Activated CD4-positive, alpha-beta T cell treated with anti-CD3 and anti-CD28 coated beads, Interleukin-2, amount 10 ng/mL, durations not matched to agents 7 days and 5 days (primary cell): ENCODE measurements at regions not wholly inside any gene's neighbourhood (a gene's known extent, or its start where the extent isn't known, plus 50 kb on each side); places are given as distances from the start of the nearest gene placed in this dataset.
"Not testable (repeated sequence)": the region's sequence is repeated elsewhere in the genome, so short reads cannot be mapped to it uniquely, and the experiment has no call there.

ENCODE experiments used
- CTCF ChIA-PET: fragments of 350-600 bp; sonication (Branson Sonifier 250); formaldehyde crosslinking; loops from one replicate; lab custom pipeline; 2021; ENCODE audit warnings: antibody characterized with exemption; lab: Charles Lee
- POLR2A ChIA-PET: fragments of 350-600 bp; sonication (Branson Sonifier 250); formaldehyde crosslinking; loops from one replicate; lab custom pipeline; 2021; ENCODE audit warnings: antibody characterized with exemption; lab: Charles Lee
- DNase-seq: peaks from one replicate; pipeline ENCODE4 v3.0.0-alpha.2; 2020
- H3K27ac Mint-ChIP-seq: one replicate; pipeline ENCODE4 v1.8.0; 2021; ENCODE audit warnings: mild to moderate bottlenecking, moderate library complexity, mixed read lengths
- H3K27me3 Mint-ChIP-seq: one replicate; pipeline ENCODE4 v1.8.0; 2021; ENCODE audit warnings: mixed read lengths
- H3K36me3 Mint-ChIP-seq: one replicate; pipeline ENCODE4 v1.8.0; 2021; ENCODE audit warnings: low read depth, mixed read lengths
- H3K4me1 Mint-ChIP-seq: one replicate; pipeline ENCODE4 v1.8.0; 2021; ENCODE audit warnings: mixed read lengths
- H3K4me3 Mint-ChIP-seq: one replicate; pipeline ENCODE4 v1.8.0; 2021; ENCODE audit warnings: mild to moderate bottlenecking, moderate library complexity, mixed read lengths
- H3K9me3 Mint-ChIP-seq: one replicate; pipeline ENCODE4 v1.8.0; 2021; ENCODE audit warnings: mixed read lengths

DNA sequence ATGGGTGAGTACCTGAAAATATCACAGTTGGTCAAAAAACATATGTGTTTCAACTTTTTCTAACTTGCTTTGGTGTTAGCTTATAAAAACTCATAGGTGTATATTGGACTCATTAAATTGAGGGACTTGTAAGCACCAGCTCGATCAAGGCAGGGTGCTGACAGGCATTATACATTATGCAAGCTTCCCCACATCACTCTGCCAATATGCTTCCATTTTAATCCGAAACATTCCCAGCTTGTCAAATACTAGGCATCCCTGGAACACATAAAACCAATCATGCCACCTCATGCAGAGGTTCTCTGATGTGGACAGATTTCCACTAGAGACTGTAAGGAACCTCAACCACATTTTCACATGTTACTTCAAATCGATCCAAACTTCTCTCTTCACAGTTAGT is 187.3 kb upstream of the NT5E start:
- CTCF ChIA-PET = no interaction called here
- Mint-ChIP-seq H3K9me3 (no peaks in the 10 kb centered on the region), H3K27ac (no peak overlapping the region), H3K27me3 (no peaks in the 10 kb centered on the region), H3K36me3 (no peaks in the 10 kb centered on the region), H3K4me1 (no peaks in the 10 kb centered on the region), H3K4me3 (no peak overlapping the region)
- POLR2A ChIA-PET = no interaction called here
- DNase-seq = no peak

DNA sequence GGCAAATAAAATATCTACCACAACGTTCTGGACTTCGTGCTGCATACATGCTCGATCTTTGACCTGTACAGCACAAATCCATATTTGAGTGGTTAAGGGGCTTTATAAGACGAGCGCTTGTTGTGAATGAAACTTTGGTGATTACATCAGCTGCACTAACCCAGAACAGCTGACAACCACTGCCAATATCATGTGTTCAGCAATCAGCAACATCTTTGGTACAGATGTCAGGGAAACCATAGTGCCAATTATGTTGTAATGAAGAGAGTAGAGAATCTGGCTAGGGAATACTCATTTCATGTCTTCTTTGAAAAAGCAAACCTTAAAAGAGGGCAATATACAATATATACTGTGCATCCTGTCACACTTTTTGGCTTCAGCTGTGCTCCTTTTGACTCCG is 188.6 kb upstream of the NT5E start:
- CTCF ChIA-PET = no interaction called here
- no peak overlapping the region for H3K27ac Mint-ChIP-seq
- H3K9me3 Mint-ChIP-seq = no peaks in the 10 kb centered on the region

DNA sequence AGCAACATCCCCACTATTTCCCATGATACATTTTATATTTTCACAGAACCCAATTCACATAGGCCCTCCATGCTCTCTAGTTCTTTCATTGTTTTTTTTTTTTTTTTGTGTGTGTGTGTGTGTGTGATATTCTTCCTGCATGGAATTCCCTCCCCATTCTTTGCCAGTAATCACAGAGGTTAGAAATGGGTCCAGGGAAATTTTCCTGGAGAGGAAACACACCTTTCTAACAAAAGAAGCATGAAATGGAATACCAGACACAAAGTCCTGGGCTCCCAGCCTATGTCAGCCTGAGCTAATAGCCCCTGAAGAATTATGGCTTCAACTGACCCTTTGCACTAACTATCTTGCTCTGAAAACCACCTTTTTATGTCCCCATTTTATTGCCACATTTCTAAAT is 194.2 kb upstream of the NT5E start:
- POLR2A ChIA-PET = no interaction called here
- H3K4me1 Mint-ChIP-seq = no peaks in the 10 kb centered on the region
- DNase-seq = no peak
- no peaks in the 10 kb centered on the region for H3K36me3 Mint-ChIP-seq
- H3K4me3 Mint-ChIP-seq = no peak overlapping the region
- CTCF ChIA-PET = no interaction called here
- no peak overlapping the region for H3K27ac Mint-ChIP-seq
- H3K9me3 Mint-ChIP-seq = peaks cover 2% of the 10 kb centered on the region
- H3K27me3 Mint-ChIP-seq = no peaks in the 10 kb centered on the region

More for the DNA sequence above, 188.6 kb upstream of the NT5E start:
- Mint-ChIP-seq H3K4me1 (no peaks in the 10 kb centered on the region), H3K4me3 (no peak overlapping the region), H3K36me3 (no peaks in the 10 kb centered on the region), H3K27me3 (no peaks in the 10 kb centered on the region)
- no peak for DNase-seq
- POLR2A ChIA-PET = no interaction called here

DNA sequence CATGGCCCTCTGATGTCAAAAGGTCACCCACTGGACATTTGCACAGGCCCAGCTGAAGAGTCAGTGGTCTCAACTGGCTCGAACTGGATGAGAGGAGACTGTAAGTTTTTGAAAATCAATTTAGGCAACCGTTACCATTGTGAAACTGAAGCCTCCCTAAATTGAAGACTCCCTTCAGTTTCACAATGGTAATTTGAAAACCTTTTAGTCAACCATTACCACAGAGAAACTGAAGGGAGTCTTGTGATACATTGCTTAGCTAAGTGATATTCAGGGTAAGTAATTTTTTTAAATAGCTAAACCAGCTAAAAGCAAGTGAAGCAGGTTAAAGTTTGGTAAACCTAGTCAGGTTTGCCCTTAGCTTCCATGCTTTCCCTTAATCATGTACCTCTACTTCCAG is 197.3 kb upstream of the NT5E start:
- Mint-ChIP-seq H3K4me3 (no peak overlapping the region), H3K9me3 (peaks cover 2% of the 10 kb centered on the region), H3K27me3 (no peaks in the 10 kb centered on the region), H3K27ac (no peak overlapping the region), H3K36me3 (no peaks in the 10 kb centered on the region), H3K4me1 (no peaks in the 10 kb centered on the region)
- no peak for DNase-seq
- POLR2A ChIA-PET = no interaction called here
- CTCF ChIA-PET = interaction anchor here (0.6 kb wide), 1 partner anchor 20 kb away, joined by 3 read pairs; no protein-coding TSS in a partner anchor

DNA sequence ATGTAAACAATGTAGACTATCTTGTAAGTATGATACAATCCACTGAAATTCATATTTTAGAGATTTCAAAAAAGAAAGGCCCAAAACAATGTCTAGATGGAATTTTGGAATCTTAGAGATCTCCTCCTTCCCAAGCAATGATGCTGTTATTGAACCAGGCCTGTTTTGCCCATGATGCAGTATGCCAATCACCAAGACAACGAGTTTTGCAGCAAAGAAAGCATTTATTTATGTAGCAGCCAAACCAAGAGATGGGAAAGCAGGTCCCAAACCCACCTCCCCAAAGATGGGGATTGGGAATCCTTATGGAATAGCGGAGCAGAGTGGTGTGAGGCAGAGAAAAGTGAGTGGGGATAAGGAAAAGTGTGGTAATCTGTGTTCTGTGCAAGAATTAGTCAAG is 197.8 kb upstream of the NT5E start:
- H3K4me1 Mint-ChIP-seq = no peaks in the 10 kb centered on the region
- no peak overlapping the region for H3K27ac Mint-ChIP-seq
- no peaks in the 10 kb centered on the region for H3K36me3 Mint-ChIP-seq
- POLR2A ChIA-PET = no interaction called here
- H3K9me3 Mint-ChIP-seq = peaks cover 2% of the 10 kb centered on the region
- H3K4me3 Mint-ChIP-seq = no peak overlapping the region
- CTCF ChIA-PET = interaction anchor here (0.6 kb wide), 1 partner anchor 20 kb away, joined by 3 read pairs; no protein-coding TSS in a partner anchor
- DNase-seq = no peak
- no peaks in the 10 kb centered on the region for H3K27me3 Mint-ChIP-seq

DNA sequence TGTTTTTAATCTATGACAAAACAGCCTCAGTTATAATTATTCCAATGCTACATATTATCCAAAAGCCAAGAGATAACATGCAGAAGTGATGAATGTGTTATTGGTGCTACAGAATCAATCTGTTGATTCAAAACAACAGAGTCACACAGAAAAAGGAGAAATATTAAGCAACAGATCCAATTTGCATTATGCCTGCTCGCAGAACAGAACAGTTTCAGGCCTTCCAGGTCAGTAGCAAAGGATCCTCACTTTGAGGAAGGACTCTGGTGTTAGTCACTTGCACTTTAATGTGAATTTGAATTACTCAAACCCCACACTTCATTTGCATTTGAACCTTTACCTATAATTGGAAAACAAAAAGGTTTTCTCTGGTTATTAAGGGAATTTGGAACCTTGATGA is 198.6 kb upstream of the NT5E start:
- ChIA-PET POLR2A (no interaction called here), CTCF (no interaction called here)
- Mint-ChIP-seq H3K4me1 (no peaks in the 10 kb centered on the region), H3K27ac (no peak overlapping the region), H3K27me3 (no peaks in the 10 kb centered on the region), H3K36me3 (no peaks in the 10 kb centered on the region), H3K9me3 (peaks cover 2% of the 10 kb centered on the region), H3K4me3 (no peak overlapping the region)
- no peak for DNase-seq

DNA sequence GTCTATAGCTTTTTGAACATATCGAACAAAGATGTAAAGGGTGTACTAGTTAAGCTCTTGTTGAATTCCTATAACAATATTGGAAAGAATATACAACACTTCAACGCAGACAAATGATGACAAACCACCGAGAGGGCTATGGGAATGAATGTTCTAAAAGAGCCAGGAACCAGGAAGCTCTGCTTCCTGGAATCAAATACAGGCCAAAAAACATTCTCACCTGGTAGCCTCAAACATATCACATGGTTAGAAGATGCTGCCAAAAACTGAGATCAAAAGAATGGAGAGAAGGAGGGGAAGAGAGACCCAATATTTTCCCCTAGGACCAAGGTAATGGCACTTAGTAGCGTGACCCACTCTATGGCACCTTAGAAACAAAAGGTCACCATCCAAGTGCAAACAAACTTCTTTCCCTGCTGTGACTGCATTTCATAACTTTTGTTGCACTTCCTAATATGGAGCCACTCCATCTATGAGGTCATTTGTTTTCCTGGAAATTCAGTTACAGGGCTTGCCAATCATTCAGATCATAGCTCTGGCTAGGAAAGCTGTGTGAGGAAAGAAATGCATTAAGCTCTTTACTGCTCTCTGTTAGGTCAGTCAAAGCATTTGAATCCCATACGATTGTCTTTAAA is 199.2 kb upstream of the NT5E start:
- H3K9me3 Mint-ChIP-seq = peaks cover 2% of the 10 kb centered on the region

DNA sequence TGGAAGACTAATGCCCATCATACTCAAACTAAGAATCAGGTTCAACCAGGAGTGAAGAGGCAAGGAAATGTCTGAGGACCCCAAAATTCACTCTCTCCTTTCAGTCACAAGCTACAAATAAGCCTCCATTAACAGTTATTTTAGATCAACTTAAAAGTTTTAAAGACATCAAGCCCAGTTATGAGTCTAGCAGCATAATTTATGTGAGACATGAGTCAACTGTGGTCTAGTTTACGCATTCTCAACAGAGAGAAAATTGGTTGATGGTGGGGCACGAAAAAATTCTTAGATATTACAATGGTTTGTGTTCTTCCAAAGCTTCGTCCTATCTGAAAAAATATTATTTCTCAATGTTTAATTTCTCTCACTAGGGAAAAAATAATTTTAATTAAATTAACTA is 204.9 kb upstream of the NT5E start:
- Mint-ChIP-seq H3K4me1 (no peaks in the 10 kb centered on the region), H3K27me3 (no peaks in the 10 kb centered on the region), H3K9me3 (no peaks in the 10 kb centered on the region), H3K27ac (no peak overlapping the region), H3K4me3 (no peak overlapping the region), H3K36me3 (no peaks in the 10 kb centered on the region)
- DNase-seq = no peak
- ChIA-PET POLR2A (no interaction called here), CTCF (no interaction called here)

More for the DNA sequence above, 199.2 kb upstream of the NT5E start:
- H3K27ac Mint-ChIP-seq = no peak overlapping the region
- H3K36me3 Mint-ChIP-seq = no peaks in the 10 kb centered on the region
- H3K4me3 Mint-ChIP-seq = no peak overlapping the region
- H3K4me1 Mint-ChIP-seq = no peaks in the 10 kb centered on the region
- CTCF ChIA-PET = no interaction called here
- POLR2A ChIA-PET = no interaction called here
- H3K27me3 Mint-ChIP-seq = no peaks in the 10 kb centered on the region
- no peak for DNase-seq

DNA sequence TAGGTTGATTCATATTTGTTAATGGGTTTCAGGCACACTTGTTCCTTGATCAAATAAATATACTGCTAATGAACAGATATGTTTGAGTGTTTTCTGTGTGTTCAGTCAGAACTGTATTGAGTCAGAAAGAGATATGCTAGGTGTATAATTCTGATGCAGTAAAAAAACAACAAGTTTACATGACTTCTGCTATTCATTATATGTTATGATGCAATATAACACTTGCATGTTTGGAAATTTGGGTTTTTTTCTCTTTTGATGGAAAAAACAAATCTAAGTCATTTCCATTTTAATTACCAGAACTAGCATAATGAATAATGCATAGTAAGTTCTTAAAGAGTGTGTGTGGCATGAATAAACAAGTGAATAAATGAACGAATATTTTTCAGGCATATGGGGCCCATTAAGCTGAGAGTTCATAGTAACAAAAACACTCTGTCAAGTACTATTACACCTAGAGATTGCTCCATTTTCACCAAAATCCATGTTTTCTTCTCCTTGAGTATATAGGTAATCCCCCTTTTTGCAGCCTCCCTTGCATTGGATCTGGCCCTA is 208.3 kb upstream of the NT5E start:
- H3K4me1 Mint-ChIP-seq = no peaks in the 10 kb centered on the region
- H3K4me3 Mint-ChIP-seq = no peak overlapping the region
- no peaks in the 10 kb centered on the region for H3K27me3 Mint-ChIP-seq
- H3K36me3 Mint-ChIP-seq = no peaks in the 10 kb centered on the region
- no peak overlapping the region for H3K27ac Mint-ChIP-seq
- ChIA-PET POLR2A (no interaction called here), CTCF (no interaction called here)
- no peaks in the 10 kb centered on the region for H3K9me3 Mint-ChIP-seq
- no peak for DNase-seq

DNA sequence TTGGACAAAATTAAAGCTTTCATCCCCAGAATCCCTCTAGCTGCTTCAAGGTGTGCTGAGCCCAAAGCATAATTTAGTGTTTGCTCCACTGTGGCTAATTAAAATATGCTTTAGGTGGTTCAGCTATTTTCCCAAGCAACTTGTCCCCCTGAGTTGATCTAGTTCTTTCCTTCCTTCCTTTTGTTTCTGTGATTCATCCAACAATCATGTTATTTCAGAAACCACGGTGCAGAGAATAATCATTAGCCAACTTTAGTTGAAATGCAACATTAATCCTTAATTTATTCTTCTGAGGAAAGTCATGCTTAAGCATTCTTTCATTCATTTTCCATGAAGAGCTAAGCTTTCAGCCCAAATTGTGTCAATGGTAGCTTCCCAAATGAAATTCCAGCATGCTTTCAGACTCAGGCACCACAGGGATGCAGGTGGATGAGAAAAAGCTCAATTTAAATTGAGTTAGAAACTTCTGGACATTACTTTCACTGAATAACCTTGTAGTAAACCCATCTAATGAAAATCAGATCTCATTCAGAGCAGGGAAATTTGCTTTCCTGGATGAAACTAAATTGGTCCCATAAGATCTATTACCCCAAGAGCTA is 209.0 kb upstream of the NT5E start:
- DNase-seq = no peak
- H3K27me3 Mint-ChIP-seq = no peaks in the 10 kb centered on the region
- ChIA-PET CTCF (no interaction called here), POLR2A (no interaction called here)
- no peak overlapping the region for H3K4me3 Mint-ChIP-seq
- no peaks in the 10 kb centered on the region for H3K4me1 Mint-ChIP-seq
- no peak overlapping the region for H3K27ac Mint-ChIP-seq
- H3K9me3 Mint-ChIP-seq = no peaks in the 10 kb centered on the region
- no peaks in the 10 kb centered on the region for H3K36me3 Mint-ChIP-seq

DNA sequence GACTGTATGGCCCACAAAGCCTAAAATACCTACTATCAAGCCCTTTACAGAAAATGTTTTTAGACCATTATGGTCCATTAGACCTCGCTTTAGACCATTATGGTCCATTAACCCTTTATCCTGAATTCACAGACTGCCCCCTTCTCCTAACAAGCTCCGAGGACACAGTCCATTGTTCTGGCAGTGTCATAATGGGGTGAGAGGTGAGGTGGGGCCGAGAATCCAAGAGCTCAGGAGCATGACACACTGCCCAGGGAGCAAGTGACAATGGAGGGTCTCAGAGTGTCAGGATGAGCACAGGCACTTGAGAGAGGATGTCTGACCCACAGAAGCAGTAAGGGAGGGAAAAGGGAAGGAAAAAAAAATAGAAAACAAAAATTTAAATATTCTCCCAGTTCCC is 212.4 kb upstream of the NT5E start:
- H3K36me3 Mint-ChIP-seq = no peaks in the 10 kb centered on the region
- H3K27me3 Mint-ChIP-seq = no peaks in the 10 kb centered on the region
- no peak overlapping the region for H3K4me3 Mint-ChIP-seq
- no peaks in the 10 kb centered on the region for H3K9me3 Mint-ChIP-seq
- DNase-seq = no peak
- H3K27ac Mint-ChIP-seq = no peak overlapping the region
- POLR2A ChIA-PET = no interaction called here
- no peaks in the 10 kb centered on the region for H3K4me1 Mint-ChIP-seq
- CTCF ChIA-PET = no interaction called here

DNA sequence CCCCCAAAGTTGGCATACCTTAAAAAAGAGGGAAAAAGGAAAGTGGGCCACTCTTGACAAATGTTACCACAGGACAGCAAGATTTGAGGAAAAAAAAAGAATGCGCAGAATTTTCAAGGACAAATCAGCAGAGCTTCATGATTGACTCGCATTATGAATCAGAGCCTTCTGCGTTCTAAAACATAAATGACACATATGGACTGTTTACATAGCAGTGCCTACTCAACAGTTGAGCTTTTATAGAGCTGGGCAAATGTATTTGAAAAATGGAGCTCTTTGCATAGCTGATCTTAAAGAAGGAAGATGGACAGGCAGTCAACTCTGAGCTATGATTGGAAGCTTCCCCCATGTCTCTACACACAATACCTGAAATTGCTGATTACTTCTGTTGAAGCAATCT is 213.2 kb upstream of the NT5E start:
- CTCF ChIA-PET = no interaction called here
- Mint-ChIP-seq H3K27me3 (no peaks in the 10 kb centered on the region), H3K36me3 (no peaks in the 10 kb centered on the region), H3K4me1 (no peaks in the 10 kb centered on the region), H3K9me3 (no peaks in the 10 kb centered on the region), H3K27ac (no peak overlapping the region), H3K4me3 (no peak overlapping the region)
- no peak for DNase-seq
- POLR2A ChIA-PET = no interaction called here

DNA sequence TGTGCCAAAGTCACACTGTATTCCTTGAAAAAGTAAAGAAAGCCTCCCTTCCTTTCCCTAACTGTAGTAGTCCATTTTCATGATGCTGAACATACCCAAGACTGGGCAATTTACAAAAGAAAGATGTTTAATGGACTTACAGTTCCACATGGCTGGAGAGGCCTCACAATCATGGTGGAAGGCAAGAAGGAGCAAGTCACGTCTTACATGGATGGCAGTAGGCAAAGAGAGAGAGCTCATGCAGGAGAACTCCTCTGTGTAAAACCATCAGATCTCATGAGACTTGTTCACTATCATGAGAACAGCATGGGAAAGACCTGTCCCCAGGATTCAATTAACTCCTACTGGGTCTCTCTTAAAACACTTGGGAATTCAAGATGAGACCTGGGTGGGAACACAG is 222.5 kb upstream of the NT5E start:
- H3K4me1 Mint-ChIP-seq, DNase-seq, H3K9me3 Mint-ChIP-seq, CTCF ChIA-PET, H3K27me3 Mint-ChIP-seq, H3K36me3 Mint-ChIP-seq, H3K4me3 Mint-ChIP-seq, POLR2A ChIA-PET, H3K27ac Mint-ChIP-seq: not testable (repeated sequence)

DNA sequence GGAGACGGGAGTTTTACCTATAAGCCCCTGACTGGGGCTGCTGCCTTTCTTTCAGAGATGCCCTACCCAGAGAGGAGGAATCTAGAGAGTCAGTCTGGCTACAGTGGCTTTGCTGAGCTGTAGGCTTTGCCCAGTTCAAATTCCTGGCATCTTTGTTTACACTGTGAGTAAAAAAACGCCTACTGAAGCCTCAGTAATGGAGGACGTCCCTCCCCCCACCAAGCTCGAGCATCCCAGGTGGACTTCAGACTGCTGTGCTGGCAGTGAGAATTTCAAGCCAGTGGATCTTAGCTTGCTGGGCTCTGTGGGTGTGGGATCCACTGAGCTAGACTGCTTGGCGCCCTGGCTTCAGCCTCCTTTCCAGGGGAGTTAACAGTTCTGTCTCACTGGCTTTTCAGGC is 237.1 kb upstream of the NT5E start:
- CTCF ChIA-PET, H3K27ac Mint-ChIP-seq, H3K36me3 Mint-ChIP-seq, H3K4me1 Mint-ChIP-seq, H3K4me3 Mint-ChIP-seq, POLR2A ChIA-PET, DNase-seq, H3K27me3 Mint-ChIP-seq: not testable (repeated sequence)
- H3K9me3 Mint-ChIP-seq = peaks cover 32% of the 10 kb centered on the region
